HG02571 (cell line): ENCODE measurements at regions not wholly inside any gene's neighbourhood (a gene's known extent, or its start where the extent isn't known, plus 50 kb on each side); places are given as distances from the start of the nearest gene placed in this dataset.
"Not testable (repeated sequence)": the region's sequence is repeated elsewhere in the genome, so short reads cannot be mapped to it uniquely, and the experiment has no call there.

Source experiments
- ATAC-seq: cut with Tn5 transposase; IDR thresholded peaks from one replicate; pipeline ENCODE4 v1.9.1; 2021; ENCODE audit warnings: mild to moderate bottlenecking, moderate library complexity; ENCODE audit not compliant: unreplicated experiment

DNA sequence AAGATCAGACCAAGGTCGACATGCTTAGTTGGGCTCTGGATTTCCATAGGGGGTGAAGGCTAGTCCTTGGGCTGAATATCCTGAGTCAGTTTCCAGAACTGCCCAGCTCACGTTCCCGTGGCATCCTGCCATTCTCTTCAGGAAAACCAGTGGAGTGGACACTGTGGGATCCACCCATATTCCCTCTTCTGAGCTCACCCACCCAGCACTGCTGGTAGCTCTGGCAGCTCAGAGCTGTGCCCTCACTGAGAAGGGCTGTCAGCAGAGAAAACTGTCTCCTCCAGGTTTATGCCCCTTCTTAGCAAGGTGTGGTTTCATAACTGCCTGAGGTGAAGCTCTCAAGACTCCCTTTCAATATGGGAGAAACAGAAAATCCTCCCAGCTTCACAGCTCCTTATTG is 111.7 kb downstream of the GGTLC2 start:
- ATAC-seq, result no peak

DNA sequence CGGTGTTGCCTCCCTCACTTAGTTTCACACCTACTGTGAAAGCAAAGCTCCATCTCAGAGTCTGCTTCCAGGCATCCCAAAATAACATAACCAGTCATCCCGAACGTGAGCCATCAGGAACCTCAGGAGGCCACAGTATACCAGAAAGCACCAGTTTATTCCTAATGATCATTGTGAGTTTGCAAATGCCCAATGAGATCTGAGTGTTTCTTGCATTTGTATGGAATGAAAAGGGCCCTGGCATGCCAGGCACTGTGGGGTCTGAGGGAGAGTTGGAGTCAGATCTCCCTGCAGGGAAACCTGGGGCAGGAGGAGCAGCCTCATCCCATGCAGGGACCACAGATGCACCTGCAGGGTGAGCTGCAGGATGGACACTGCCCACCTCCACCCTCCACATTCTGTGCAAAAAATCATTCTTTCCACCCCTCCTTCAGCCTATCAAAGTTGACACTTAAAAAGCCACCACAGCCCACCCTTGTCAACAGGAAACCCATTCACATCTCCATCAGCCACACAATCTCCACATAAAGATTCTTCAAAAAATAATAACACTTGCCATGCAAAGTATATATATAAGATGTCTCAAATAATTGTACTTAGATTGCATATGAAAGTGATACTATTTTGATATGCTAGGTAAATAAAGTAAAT is 112.3 kb downstream of the GGTLC2 start:
- not testable (repeated sequence) for ATAC-seq

GRCh38 chr22:22758101-22758807 is 113.8 kb downstream of the GGTLC2 start:
- ATAC-seq, result not testable (repeated sequence)

GRCh38 chr22:22759371-22759770 is 115.0 kb downstream of the GGTLC2 start:
- ATAC-seq, result no peak

DNA sequence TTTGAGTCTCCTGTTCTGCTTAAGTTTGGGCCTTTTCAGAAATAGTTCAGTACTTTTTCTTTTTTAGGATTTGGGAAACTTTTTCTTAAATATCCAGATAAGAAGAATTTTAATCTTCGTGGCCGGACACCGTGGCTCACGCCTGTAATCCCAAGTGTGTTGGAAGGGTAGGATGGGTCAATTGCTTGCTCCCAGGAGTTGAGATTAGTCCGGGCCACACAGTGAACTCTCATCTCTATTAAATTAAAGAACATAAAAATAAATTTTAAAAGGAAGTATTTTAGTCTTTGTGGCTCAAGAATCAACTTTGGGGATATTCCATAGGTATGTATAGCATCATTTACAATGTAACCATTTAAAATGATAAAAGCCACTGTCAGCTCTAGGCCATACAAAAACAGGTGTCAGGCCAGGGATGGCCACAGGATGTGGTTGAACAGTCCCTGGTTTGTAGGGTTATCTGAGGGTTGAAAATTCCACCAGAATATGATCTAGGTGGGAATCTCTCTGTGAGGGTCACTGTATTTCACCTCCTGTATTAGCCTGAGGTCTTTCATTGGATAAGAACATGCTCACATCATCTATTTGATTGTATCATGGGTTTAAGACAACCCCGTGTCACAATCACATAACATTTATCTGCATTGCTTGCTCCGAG is 115.6 kb downstream of the GGTLC2 start:
- no peak for ATAC-seq

DNA sequence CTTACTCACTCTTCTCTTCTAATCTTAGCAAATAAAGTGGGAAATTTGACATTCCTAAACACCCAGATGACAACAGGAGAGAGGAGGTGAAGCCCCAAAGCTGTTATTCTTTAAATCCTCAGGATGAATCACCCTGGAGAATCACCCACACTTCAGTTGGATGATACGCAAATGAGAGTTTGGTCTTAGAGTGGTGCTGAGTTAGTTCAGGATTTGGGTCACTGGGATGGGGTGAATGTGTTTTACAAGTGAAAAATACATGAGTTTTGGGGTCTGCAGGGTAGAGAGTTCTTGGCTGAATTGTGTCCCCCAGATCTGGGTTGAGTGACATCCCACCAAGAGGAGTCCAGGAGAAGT is 117.2 kb downstream of the GGTLC2 start:
- ATAC-seq, result no peak

DNA sequence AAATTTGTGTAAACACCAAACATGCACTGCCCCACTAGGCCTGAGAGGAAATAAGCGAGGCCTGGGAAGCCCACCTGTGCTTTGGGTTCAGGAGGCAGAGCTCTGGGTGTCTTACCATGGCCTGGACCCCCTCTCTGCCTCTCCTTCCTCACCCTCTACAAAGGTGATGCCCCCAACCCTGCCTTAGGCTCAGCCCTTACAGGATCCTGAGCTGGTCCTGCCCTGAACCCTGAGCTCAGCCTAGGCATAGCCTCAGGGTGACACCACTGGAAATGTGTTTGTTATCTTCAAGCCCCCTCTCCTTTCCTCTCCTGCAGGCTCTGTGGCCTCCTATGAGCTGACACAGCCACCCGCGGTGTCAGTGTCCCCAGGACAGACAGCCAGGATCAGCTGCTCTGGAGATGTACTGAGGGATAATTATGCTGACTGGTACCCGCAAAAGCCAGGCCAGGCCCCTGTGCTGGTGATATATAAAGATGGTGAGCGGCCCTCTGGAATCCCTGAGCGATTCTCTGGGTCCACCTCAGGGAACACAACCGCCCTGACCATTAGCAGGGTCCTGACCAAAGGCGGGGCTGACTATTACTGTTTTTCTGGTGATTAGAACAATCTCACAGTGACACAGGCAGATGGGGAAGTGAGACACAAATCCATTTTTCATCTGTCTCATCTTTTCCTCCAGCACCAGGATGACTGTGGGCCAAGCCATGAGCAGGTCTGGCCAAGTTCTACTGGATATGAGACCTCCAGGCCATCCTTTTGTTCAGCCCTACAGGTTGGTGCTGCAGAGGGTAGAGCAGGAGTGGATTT is 117.8 kb downstream of the GGTLC2 start:
- no peak for ATAC-seq

- no peak for ATAC-seq
Measured at GRCh38 chr22:22763512-22763911, 119.1 kb downstream of the GGTLC2 start.

DNA sequence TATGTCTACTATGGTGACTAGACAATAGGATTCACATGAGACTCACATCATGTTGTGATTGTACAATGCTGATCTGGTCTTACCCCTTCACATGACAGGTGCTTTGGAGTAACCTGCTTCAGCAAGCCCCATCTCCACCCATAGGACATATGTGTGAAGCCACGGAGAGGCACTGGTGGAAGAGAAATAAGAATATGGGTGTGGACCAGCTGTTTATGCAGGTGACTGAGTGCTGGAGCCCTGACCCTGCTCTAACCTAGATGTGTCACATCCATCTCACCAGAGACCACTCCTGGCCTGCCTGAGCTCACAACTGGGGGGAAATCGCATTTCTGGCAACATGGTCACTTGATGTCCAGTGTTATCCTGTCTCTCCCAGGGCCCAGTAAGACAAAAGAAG is 119.7 kb downstream of the GGTLC2 start:
- ATAC-seq, result no peak

DNA sequence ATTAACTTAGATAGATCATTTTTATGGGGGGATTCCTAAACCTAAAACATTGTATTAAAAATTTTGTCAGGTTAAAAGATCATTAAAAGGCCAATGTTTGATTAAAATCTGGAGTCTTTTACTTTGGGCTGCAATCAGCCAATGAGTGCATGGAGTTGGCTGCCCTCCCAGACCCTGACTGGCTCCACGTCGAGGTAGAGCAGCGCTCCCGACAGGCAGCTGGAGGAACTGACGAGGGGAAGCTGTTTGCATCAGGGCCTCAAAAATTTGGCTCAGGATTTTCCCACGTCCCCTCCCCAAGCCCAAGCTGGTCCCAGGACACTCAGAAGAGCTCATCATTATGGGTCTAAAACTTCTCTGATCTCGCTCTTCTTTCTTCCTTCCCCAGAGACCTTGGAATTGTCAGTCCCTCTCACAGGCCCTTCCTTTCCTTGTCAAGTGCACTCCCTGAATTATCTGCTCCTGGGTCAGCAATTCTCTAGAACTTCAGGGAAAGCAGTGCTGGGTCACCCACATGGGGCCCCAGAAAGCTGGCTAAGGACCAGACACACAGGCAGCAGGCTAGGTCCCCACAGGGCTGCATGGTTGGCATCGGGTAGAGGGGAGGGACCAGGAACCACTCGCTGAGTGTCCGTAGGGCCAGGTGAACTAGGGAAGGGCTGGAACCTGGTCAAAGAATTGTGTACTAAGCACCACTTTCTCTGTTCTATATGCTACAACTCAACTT is 119.6 kb upstream of the IGLL5 start:
- no peak for ATAC-seq

DNA sequence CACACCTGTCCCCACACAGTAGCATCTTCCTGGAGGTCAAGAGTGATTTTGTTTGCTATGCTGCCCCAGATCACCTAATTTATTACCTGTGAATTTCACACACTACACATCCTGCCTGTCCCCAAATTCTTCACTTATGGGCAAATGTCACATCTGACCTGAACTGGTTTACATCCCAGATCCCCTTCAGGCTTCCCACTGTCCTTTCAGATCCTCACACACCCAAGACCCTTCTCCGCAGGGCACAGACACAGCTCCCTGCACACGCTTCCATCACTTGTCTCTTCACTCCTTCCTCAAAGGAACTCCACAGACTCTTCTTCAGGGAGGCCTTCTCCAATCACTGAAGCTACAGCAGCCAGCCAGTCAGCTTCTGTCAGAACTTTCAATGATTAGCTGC is 118.7 kb upstream of the IGLL5 start:
- no peak for ATAC-seq

DNA sequence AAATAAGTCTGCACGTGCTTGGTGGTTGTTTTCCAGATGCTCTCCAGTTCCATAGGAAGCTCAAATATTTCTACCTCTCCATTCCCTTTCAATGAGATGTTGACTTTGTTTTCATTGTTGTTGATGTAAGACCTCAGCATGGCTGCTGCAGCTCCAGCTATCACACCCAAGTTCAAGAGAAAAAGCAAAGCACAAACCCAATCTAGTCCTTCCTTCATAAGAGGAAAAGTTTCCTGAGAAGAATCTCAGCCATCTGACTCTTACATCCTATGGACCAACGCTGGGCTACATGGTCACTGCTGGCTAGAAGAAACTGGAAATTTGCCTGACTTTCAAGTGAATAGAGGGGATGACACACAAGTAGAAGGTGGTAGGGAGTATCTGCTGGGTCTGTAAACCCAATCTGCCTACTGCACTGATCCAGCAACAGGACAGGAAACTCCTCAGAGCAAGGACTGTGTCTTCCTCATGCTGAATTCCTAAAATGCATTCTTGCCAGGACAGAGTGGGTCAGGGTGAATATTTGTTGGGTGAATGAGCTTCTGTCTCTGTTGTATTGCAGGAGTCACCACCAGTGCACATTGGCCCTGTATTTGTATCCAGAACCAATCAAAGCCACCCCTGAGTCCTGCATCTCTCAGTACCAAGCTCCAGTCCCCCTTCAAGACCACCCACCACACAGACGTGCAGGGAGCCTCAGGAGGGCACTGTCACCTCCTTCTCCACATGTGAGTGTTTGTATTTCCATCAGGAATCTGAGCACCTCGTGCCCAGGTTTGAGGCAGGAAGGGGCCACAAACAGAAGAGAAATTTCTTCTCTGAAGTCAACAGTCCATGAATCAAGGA is 118.0 kb upstream of the IGLL5 start:
- ATAC-seq, result no peak

DNA sequence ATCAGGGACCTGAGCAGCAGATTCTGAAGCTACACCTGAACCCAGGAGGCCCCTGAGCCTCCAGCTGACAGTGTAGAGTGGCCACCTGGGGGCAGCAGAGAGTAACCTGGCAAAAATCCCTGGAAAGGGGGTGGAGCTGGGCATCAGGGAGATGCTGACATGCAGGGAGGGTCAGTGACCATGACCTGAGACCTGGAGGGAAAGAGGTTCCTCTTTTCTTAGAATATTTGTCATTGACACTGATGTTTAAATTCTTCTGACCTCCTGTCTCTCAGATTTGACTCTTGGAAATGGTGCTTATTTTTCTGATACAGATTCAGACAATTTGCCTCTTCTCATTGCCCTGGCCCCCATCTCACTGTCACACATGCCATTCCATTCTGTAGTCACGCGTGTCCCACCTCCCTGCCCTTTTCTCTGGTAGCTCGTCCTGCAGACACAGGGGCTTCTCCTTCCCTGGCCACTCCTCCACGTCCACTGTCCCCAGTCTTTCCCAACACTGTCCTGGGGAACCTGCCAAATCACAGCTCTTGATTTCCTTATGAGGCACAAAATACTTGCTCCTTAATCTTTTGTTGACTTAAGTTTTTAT is 117.2 kb upstream of the IGLL5 start:
- ATAC-seq, result no peak

GRCh38 chr22:22770881-22771280 is 116.7 kb upstream of the IGLL5 start:
- ATAC-seq, result no peak

DNA sequence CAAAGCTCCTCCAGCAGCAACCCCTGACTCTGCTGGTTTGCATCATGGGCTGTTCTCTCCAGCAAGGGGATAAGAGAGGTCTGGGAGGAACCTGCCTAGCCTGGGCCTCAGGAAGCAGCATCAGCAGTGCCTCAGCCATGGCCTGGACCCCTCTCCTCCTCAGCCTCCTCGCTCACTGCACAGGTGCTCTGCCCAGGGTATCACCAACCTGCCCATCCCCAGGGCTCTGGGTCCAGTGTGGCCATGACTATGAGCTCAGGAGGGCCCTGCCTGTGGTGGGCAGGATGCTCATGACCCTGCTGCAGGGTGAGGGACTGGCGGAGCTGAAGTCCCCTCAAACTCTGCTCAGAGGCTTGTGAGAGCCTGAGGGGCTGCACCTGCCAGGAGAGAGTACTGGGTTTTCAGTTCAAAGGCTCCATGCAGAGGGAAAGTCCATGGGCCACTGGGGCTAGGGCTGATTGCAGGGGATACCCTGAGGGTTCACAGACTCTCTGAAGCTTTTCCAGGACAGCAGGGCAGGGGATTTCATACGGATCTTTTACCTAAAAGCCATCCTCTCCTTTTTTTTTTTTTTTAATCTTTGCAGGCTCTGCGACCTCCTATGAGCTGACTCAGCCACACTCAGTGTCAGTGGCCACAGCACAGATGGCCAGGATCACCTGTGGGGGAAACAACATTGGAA is 115.8 kb upstream of the IGLL5 start:
- ATAC-seq, result no peak

- ATAC-seq, result no peak
Measured at GRCh38 chr22:22772396-22772795, 115.2 kb upstream of the IGLL5 start.

DNA sequence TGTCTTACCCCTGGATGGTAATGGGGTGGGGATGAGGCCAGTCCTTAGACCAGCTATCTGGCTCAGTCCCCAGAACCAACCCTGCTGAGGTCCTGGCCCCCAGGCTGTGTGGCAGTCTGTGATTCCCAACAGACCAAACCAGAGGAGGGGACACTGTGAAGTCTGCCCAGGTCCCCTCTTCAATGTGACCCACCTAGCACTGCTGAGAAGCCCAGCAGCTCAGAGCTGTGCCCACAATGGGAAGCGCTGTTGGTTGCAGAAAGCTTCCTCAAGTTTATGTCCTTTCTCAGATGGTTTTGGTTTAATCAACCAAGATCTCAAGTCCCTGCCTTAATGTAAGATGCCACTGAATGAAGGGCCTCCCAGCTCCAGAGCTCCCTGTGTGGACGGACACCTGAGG is 114.7 kb upstream of the IGLL5 start:
- no peak for ATAC-seq

- no peak for ATAC-seq
Measured at GRCh38 chr22:22773427-22773826, 114.2 kb upstream of the IGLL5 start.
